PC-3 (cell line): ENCODE measurements at regions not wholly inside any gene's neighbourhood (a gene's known extent, or its start where the extent isn't known, plus 50 kb on each side); places are given as distances from the start of the nearest gene placed in this dataset.
A peak's percentile ranks its signal among the peaks of the same experiment; 100 is the strongest.

ENCODE experiments used
- ATAC-seq: fragments of 200-7000 bp; cut with Tn5 transposase; 2 replicates; pipeline ENCODE4 v1.9.1; 2020; ENCODE audit warnings: mild to moderate bottlenecking, moderate library complexity
- BruUV-seq: library from RNA; stranded (reverse); fragments of 400-500 nt; replicated peaks from 2 replicates; lab custom pipeline; 2021; lab: Mats Ljungman, UMichigan
- CTCF ChIA-PET: fragments of 300-600 bp; sonication (Branson Sonifier 250); formaldehyde crosslinking; loops from one replicate; lab custom pipeline; 2022; ENCODE audit warnings: antibody characterized with exemption; lab: Charles Lee
- POLR2A ChIA-PET: fragments of 300-600 bp; sonication (Branson Sonifier 250); formaldehyde crosslinking; loops from one replicate; lab custom pipeline; 2022; ENCODE audit warnings: antibody characterized with exemption; ENCODE audit not compliant: unreplicated experiment; lab: Charles Lee
- DNase-seq: peaks from one replicate; pipeline ENCODE4 v3.0.0-alpha.2; 2015
- H2AFZ ChIP-seq: fragments of 300-600 bp; sonication (generic); 2 replicates; pipeline ENCODE4 v1.6.0; 2016; ENCODE audit warnings: antibody characterized with exemption, low read length
- H3F3A ChIP-seq: fragments of 300-600 bp; sonication (generic); one replicate; pipeline ENCODE4 v1.6.0; 2017; ENCODE audit warnings: antibody characterized with exemption, low read length, control low read depth, mild to moderate bottlenecking; ENCODE audit not compliant: unreplicated experiment
- H3K27ac ChIP-seq: fragments of 300-600 bp; sonication (generic); 2 replicates; pipeline ENCODE4 v1.5.1; 2016; ENCODE audit warnings: mild to moderate bottlenecking, low read length
- H3K27me3 ChIP-seq: fragments of 300-600 bp; sonication (generic); 2 replicates; pipeline ENCODE4 v1.6.1; 2016; ENCODE audit warnings: low read length, mixed read lengths
- H3K36me3 ChIP-seq: fragments of 300-600 bp; sonication (generic); 2 replicates; pipeline ENCODE4 v1.6.1; 2016; ENCODE audit warnings: low read depth, mixed run types, low read length, mixed read lengths
- H3K4me1 ChIP-seq: fragments of 300-600 bp; sonication (generic); 2 replicates; pipeline ENCODE4 v1.5.1; 2016; ENCODE audit warnings: low read length; ENCODE audit not compliant: insufficient read depth
- H3K4me2 ChIP-seq: fragments of 300-600 bp; sonication (generic); 2 replicates; pipeline ENCODE4 v1.6.0; 2016; ENCODE audit warnings: low read length
- H3K4me3 ChIP-seq: fragments of 300-600 bp; sonication (generic); 2 replicates; pipeline ENCODE4 v1.5.1; 2016; ENCODE audit warnings: mild to moderate bottlenecking, low read length, mixed read lengths
- H3K79me2 ChIP-seq: fragments of 300-600 bp; sonication (generic); 2 replicates; pipeline ENCODE4 v1.6.1; 2017; ENCODE audit warnings: low read length, mixed read lengths
- H3K9ac ChIP-seq: fragments of 300-600 bp; sonication (generic); 2 replicates; pipeline ENCODE4 v1.6.0; 2016; ENCODE audit warnings: mild to moderate bottlenecking, low read length
- H3K9me2 ChIP-seq: fragments of 300-600 bp; sonication (generic); replicated peaks from 2 replicates; pipeline ENCODE4 v1.6.1; 2016; ENCODE audit warnings: mixed run types, low read length, mixed read lengths
- H3K9me3 ChIP-seq: fragments of 300-600 bp; sonication (generic); 2 replicates; pipeline ENCODE4 v1.6.1; 2016; ENCODE audit warnings: low read length, mixed read lengths
- H4K20me1 ChIP-seq: fragments of 300-600 bp; sonication (generic); 2 replicates; pipeline ENCODE4 v1.6.1; 2016; ENCODE audit warnings: low read length, mixed read lengths
- CTCF ChIP-seq: fragments of 300-600 bp; sonication (generic); conservative IDR thresholded peaks from 2 replicates; pipeline ENCODE4 v1.5.1; 2017; ENCODE audit warnings: antibody characterized with exemption, low read depth, mild to moderate bottlenecking, low read length
- EZH2 ChIP-seq: fragments of 300-600 bp; sonication (generic); IDR thresholded peaks from one replicate; pipeline ENCODE4 v1.6.1; 2017; ENCODE audit warnings: antibody characterized with exemption, mild to moderate bottlenecking, low read length; ENCODE audit not compliant: unreplicated experiment
- EZH2phosphoT487 ChIP-seq: fragments of 300-600 bp; sonication (generic); IDR thresholded peaks from 2 replicates; pipeline ENCODE4 v1.6.1; 2018; ENCODE audit warnings: mild to moderate bottlenecking, antibody characterized with exemption, low read length, borderline replicate concordance
- intact Hi-C: fragments of 100-400 bp; cut with micrococcal nuclease; formaldehyde crosslinking; loops from 2 replicates; pipeline ENCODE4 v1.9.0; 2023

GRCh38 chr4:176545872-176546271 is 226.1 kb downstream of the SPCS3 start:
- H3K36me3 ChIP-seq = no peaks in the 10 kb centered on the region
- H3K4me2 ChIP-seq = no peak overlapping the region
- no peaks in the 10 kb centered on the region for H3K79me2 ChIP-seq
- peaks cover 30% of the 10 kb centered on the region for H3K4me1 ChIP-seq
- intact Hi-C loops = loop anchor here (5.0 kb wide), 1 partner anchor 104 kb away; no protein-coding TSS in a partner anchor
- CTCF ChIA-PET = no interaction called here
- no peaks in the 10 kb centered on the region for H3K9me3 ChIP-seq
- BruUV-seq = no TSS peak
- H3K27ac ChIP-seq = no peak overlapping the region
- H3F3A ChIP-seq = peaks cover 5% of the 10 kb centered on the region
- no peaks in the 10 kb centered on the region for H4K20me1 ChIP-seq
- no peak overlapping the region for H3K4me3 ChIP-seq
- H3K27me3 ChIP-seq = no peaks in the 10 kb centered on the region
- H3K9me2 ChIP-seq = no peaks in the 10 kb centered on the region
- POLR2A ChIA-PET = no interaction called here
- no peak overlapping the region for H2AFZ ChIP-seq
- no peak overlapping the region for H3K9ac ChIP-seq
- TF ChIP-seq CTCF = no peak
- DNase-seq (no peak), ATAC-seq (no peak)

- H3K36me3 ChIP-seq = no peaks in the 10 kb centered on the region
- BruUV-seq = no TSS peak
- H4K20me1 ChIP-seq = no peaks in the 10 kb centered on the region
- H3K4me2 ChIP-seq = no peak overlapping the region
- H3K9me2 ChIP-seq = no peaks in the 10 kb centered on the region
- intact Hi-C loops = loop anchor here (5.0 kb wide), 1 partner anchor 105 kb away; no protein-coding TSS in a partner anchor
- no peaks in the 10 kb centered on the region for H3K27me3 ChIP-seq
- no peak overlapping the region for H3K4me3 ChIP-seq
- ATAC-seq (no peak), DNase-seq (no peak)
- CTCF ChIA-PET = no interaction called here
- POLR2A ChIA-PET = no interaction called here
- peaks cover 30% of the 10 kb centered on the region for H3K4me1 ChIP-seq
- no peak overlapping the region for H3K27ac ChIP-seq
- TF ChIP-seq EZH2 = no peak
- no peak for TF ChIP-seq CTCF
- no peak for TF ChIP-seq EZH2phosphoT487
- no peaks in the 10 kb centered on the region for H3K9me3 ChIP-seq
- no peak overlapping the region for H3K9ac ChIP-seq
- peaks cover 5% of the 10 kb centered on the region for H3F3A ChIP-seq
- H2AFZ ChIP-seq = no peak overlapping the region
- H3K79me2 ChIP-seq = no peaks in the 10 kb centered on the region
These were observed 227.2 kb downstream of the SPCS3 start for GRCh38 chr4:176546975-176547374.

- TF ChIP-seq EZH2phosphoT487 (no peak), CTCF (no peak), EZH2 (no peak)
- POLR2A ChIA-PET = no interaction called here
- peak overlapping the region; percentile 13; the same call in 1 of the 2 replicates for H3K4me3 ChIP-seq
- BruUV-seq = no TSS peak
- peak overlapping the region; percentile 59 for H3K9ac ChIP-seq
- DNase-seq (peak; percentile 73), ATAC-seq (peak; percentile 89)
- peak overlapping the region; percentile 52 for H2AFZ ChIP-seq
- H4K20me1 ChIP-seq = no peaks in the 10 kb centered on the region
- peak overlapping the region; percentile 81 for H3K27ac ChIP-seq
- H3K4me1 ChIP-seq = peaks cover 30% of the 10 kb centered on the region
- no peaks in the 10 kb centered on the region for H3K27me3 ChIP-seq
- CTCF ChIA-PET = no interaction called here
- no peaks in the 10 kb centered on the region for H3K79me2 ChIP-seq
- H3F3A ChIP-seq = peaks cover 5% of the 10 kb centered on the region
- no peaks in the 10 kb centered on the region for H3K9me2 ChIP-seq
- intact Hi-C loops = loop anchor here (5.0 kb wide), 1 partner anchor 106 kb away; no protein-coding TSS in a partner anchor
- no peaks in the 10 kb centered on the region for H3K9me3 ChIP-seq
- peak overlapping the region; percentile 64 for H3K4me2 ChIP-seq
- no peaks in the 10 kb centered on the region for H3K36me3 ChIP-seq
These were observed 228.8 kb downstream of the SPCS3 start for GRCh38 chr4:176548571-176548970.
